ENCODE measurements at regions not wholly inside any gene's neighbourhood (a gene's known extent, or its start where the extent isn't known, plus 50 kb on each side); places are given as distances from the start of the nearest gene placed in this dataset.
"Not testable (repeated sequence)": the region's sequence is repeated elsewhere in the genome, so short reads cannot be mapped to it uniquely, and the experiment has no call there.

- H3K4me3 Mint-ChIP-seq, result no peak overlapping the region
- H3K27ac Mint-ChIP-seq, result no peak overlapping the region
- H3K9me3 Mint-ChIP-seq, result no peaks in the 10 kb centered on the region
- H3K4me1 Mint-ChIP-seq (ENCODE audit: low read depth), result no peaks in the 10 kb centered on the region
- H3K36me3 Mint-ChIP-seq (ENCODE audit: low read depth), result no peaks in the 10 kb centered on the region
- peaks cover 74% of the 10 kb centered on the region for H3K27me3 Mint-ChIP-seq
- no peak for DNase-seq
Measured at GRCh38 chr16:86730086-86730485, 151.7 kb downstream of the FOXL1 start.

GRCh38 chr16:86730597-86730996 lies 152.2 kb downstream of the FOXL1 start:
- no peak for DNase-seq
- no peaks in the 10 kb centered on the region for H3K9me3 Mint-ChIP-seq
- H3K4me1 Mint-ChIP-seq (ENCODE audit: low read depth), result no peaks in the 10 kb centered on the region
- H3K4me3 Mint-ChIP-seq, result no peak overlapping the region
- H3K27ac Mint-ChIP-seq, result no peak overlapping the region
- no peaks in the 10 kb centered on the region for H3K36me3 Mint-ChIP-seq (ENCODE audit: low read depth)
- H3K27me3 Mint-ChIP-seq, result peaks cover 73% of the 10 kb centered on the region

GRCh38 chr16:86732621-86733295 lies 154.4 kb downstream of the FOXL1 start:
- Mint-ChIP-seq H3K4me1 (ENCODE audit: low read depth) (no peaks in the 10 kb centered on the region), H3K9me3 (no peaks in the 10 kb centered on the region), H3K27me3 (peaks cover 65% of the 10 kb centered on the region), H3K4me3 (no peak overlapping the region), H3K36me3 (ENCODE audit: low read depth) (no peaks in the 10 kb centered on the region), H3K27ac (no peak overlapping the region)
- DNase-seq, result no peak

GRCh38 chr16:86733546-86734254 lies 155.4 kb downstream of the FOXL1 start:
- DNase-seq, result no peak
- Mint-ChIP-seq H3K27me3 (peaks cover 63% of the 10 kb centered on the region), H3K4me3 (no peak overlapping the region), H3K36me3 (ENCODE audit: low read depth) (no peaks in the 10 kb centered on the region), H3K27ac (no peak overlapping the region), H3K9me3 (no peaks in the 10 kb centered on the region), H3K4me1 (ENCODE audit: low read depth) (no peaks in the 10 kb centered on the region)

- H3K27me3 Mint-ChIP-seq, result peaks cover 73% of the 10 kb centered on the region
- H3K27ac Mint-ChIP-seq, result no peak overlapping the region
- H3K9me3 Mint-ChIP-seq, result no peaks in the 10 kb centered on the region
- DNase-seq, result no peak
- no peaks in the 10 kb centered on the region for H3K4me1 Mint-ChIP-seq (ENCODE audit: low read depth)
- H3K36me3 Mint-ChIP-seq (ENCODE audit: low read depth), result no peaks in the 10 kb centered on the region
- H3K4me3 Mint-ChIP-seq, result no peak overlapping the region
Measured at GRCh38 chr16:86734543-86735460, 156.5 kb downstream of the FOXL1 start.

- Mint-ChIP-seq H3K36me3 (ENCODE audit: low read depth) (no peaks in the 10 kb centered on the region), H3K4me1 (ENCODE audit: low read depth) (no peaks in the 10 kb centered on the region), H3K27ac (no peak overlapping the region), H3K4me3 (no peak overlapping the region), H3K9me3 (no peaks in the 10 kb centered on the region), H3K27me3 (peaks cover 74% of the 10 kb centered on the region)
- no peak for DNase-seq
Measured at GRCh38 chr16:86735727-86736126, 157.4 kb downstream of the FOXL1 start.

- Mint-ChIP-seq H3K27me3 (peaks cover 75% of the 10 kb centered on the region), H3K27ac (no peak overlapping the region), H3K36me3 (ENCODE audit: low read depth) (no peaks in the 10 kb centered on the region), H3K4me1 (ENCODE audit: low read depth) (peaks cover 8% of the 10 kb centered on the region), H3K9me3 (no peaks in the 10 kb centered on the region), H3K4me3 (no peak overlapping the region)
- no peak for DNase-seq
Measured at GRCh38 chr16:86736502-86736901, 158.2 kb downstream of the FOXL1 start.

- no peak overlapping the region for H3K27ac Mint-ChIP-seq
- no peaks in the 10 kb centered on the region for H3K9me3 Mint-ChIP-seq
- DNase-seq, result no peak
- H3K4me1 Mint-ChIP-seq (ENCODE audit: low read depth), result peaks cover 9% of the 10 kb centered on the region
- H3K4me3 Mint-ChIP-seq, result no peak overlapping the region
- no peaks in the 10 kb centered on the region for H3K36me3 Mint-ChIP-seq (ENCODE audit: low read depth)
- H3K27me3 Mint-ChIP-seq, result peaks cover 75% of the 10 kb centered on the region
Measured at GRCh38 chr16:86737083-86737482, 158.7 kb downstream of the FOXL1 start.

- not testable (repeated sequence) for DNase-seq; H3K4me3 Mint-ChIP-seq; H3K36me3 Mint-ChIP-seq (ENCODE audit: low read depth); H3K9me3 Mint-ChIP-seq; H3K4me1 Mint-ChIP-seq (ENCODE audit: low read depth); H3K27ac Mint-ChIP-seq
- peaks cover 65% of the 10 kb centered on the region for H3K27me3 Mint-ChIP-seq
Measured at GRCh38 chr16:86738322-86738721, 160.0 kb downstream of the FOXL1 start.

- no peak for DNase-seq
- Mint-ChIP-seq H3K27ac (no peak overlapping the region), H3K36me3 (ENCODE audit: low read depth) (no peaks in the 10 kb centered on the region), H3K27me3 (peaks cover 57% of the 10 kb centered on the region), H3K9me3 (no peaks in the 10 kb centered on the region), H3K4me3 (no peak overlapping the region), H3K4me1 (ENCODE audit: low read depth) (peaks cover 9% of the 10 kb centered on the region)
Measured at GRCh38 chr16:86739178-86739577, 160.8 kb downstream of the FOXL1 start.

- no peaks in the 10 kb centered on the region for H3K9me3 Mint-ChIP-seq
- H3K27me3 Mint-ChIP-seq, result peaks cover 52% of the 10 kb centered on the region
- no peak for DNase-seq
- H3K36me3 Mint-ChIP-seq (ENCODE audit: low read depth), result no peaks in the 10 kb centered on the region
- H3K4me3 Mint-ChIP-seq, result no peak overlapping the region
- no peak overlapping the region for H3K27ac Mint-ChIP-seq
- peaks cover 9% of the 10 kb centered on the region for H3K4me1 Mint-ChIP-seq (ENCODE audit: low read depth)
Measured at GRCh38 chr16:86739808-86740207, 161.5 kb downstream of the FOXL1 start.

GRCh38 chr16:86740298-86740697 lies 161.9 kb downstream of the FOXL1 start:
- peaks cover 50% of the 10 kb centered on the region for H3K27me3 Mint-ChIP-seq
- no peak for DNase-seq
- H3K4me1 Mint-ChIP-seq (ENCODE audit: low read depth), result peaks cover 9% of the 10 kb centered on the region
- no peaks in the 10 kb centered on the region for H3K9me3 Mint-ChIP-seq
- no peaks in the 10 kb centered on the region for H3K36me3 Mint-ChIP-seq (ENCODE audit: low read depth)
- no peak overlapping the region for H3K27ac Mint-ChIP-seq
- no peak overlapping the region for H3K4me3 Mint-ChIP-seq

- H3K4me3 Mint-ChIP-seq, result peak overlapping the region; percentile 35
- H3K4me1 Mint-ChIP-seq (ENCODE audit: low read depth), result peaks cover 9% of the 10 kb centered on the region
- DNase-seq, result peak; percentile 29
- H3K36me3 Mint-ChIP-seq (ENCODE audit: low read depth), result no peaks in the 10 kb centered on the region
- no peak overlapping the region for H3K27ac Mint-ChIP-seq
- H3K27me3 Mint-ChIP-seq, result peaks cover 44% of the 10 kb centered on the region
- no peaks in the 10 kb centered on the region for H3K9me3 Mint-ChIP-seq
Measured at GRCh38 chr16:86740906-86741799, 162.8 kb downstream of the FOXL1 start.

GRCh38 chr16:86747761-86748160 lies 169.4 kb downstream of the FOXL1 start:
- peaks cover 16% of the 10 kb centered on the region for H3K27me3 Mint-ChIP-seq
- no peaks in the 10 kb centered on the region for H3K4me1 Mint-ChIP-seq (ENCODE audit: low read depth)
- H3K27ac Mint-ChIP-seq, result no peak overlapping the region
- no peaks in the 10 kb centered on the region for H3K9me3 Mint-ChIP-seq
- no peak for DNase-seq
- no peaks in the 10 kb centered on the region for H3K36me3 Mint-ChIP-seq (ENCODE audit: low read depth)
- H3K4me3 Mint-ChIP-seq, result no peak overlapping the region
